ENCODE measurements at regions not wholly inside any gene's neighbourhood (a gene's known extent, or its start where the extent isn't known, plus 50 kb on each side); places are given as distances from the start of the nearest gene placed in this dataset.

DNA sequence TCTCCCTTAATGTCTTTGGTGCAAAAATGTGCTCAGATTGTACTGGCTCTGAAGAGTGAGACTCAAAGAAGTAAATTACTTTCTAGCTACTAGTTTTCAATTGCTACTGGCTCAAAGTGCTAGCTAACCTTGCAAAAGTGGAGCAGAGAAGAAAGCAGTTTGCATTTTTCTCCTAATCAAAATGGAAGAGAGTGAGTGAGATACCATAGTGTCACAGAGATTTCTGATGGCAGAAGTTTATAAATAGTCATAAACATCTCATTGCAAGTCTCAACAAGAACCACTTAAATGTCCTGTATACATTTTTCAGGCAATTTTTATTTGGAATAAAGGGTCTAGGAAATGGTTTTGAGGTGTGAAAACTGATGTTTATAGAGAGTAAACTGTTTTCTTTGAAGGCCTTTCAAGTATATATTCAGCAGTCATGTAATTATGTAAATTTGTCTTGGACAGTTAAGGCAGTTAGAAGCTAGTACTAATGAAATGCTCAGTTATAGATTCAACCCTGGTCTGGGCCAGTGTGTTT, 237.7 kb upstream of the GOLIM4 start:
- Histone ChIP-seq H3K27ac (ENCODE audit: low read depth in 1 of 2, low read length in 1 of 2) (no peak overlapping the region), H3K9me3 (ENCODE audit: control insufficient read depth in 2 of 2, insufficient read depth in 1 of 2, low read length in 1 of 2) (no peaks in the 10 kb centered on the region), H3K36me3 (ENCODE audit: control insufficient read depth in 2 of 2, insufficient read depth in 2 of 2, low read length in 1 of 2) (no peaks in the 10 kb centered on the region), H3K4me3 (ENCODE audit: low read length in 2 of 2) (no peak overlapping the region), H3K4me1 (ENCODE audit: control insufficient read depth in 2 of 2, insufficient read depth in 2 of 2, low read length in 2 of 2) (no peaks in the 10 kb centered on the region), H3K27me3 (ENCODE audit: control insufficient read depth in 2 of 2, insufficient read depth in 1 of 2, low read length in 1 of 2) (no peaks in the 10 kb centered on the region)
- DNase-seq (ENCODE audit: low read depth in 6 of 9, low spot score in 9 of 9): no peak

DNA sequence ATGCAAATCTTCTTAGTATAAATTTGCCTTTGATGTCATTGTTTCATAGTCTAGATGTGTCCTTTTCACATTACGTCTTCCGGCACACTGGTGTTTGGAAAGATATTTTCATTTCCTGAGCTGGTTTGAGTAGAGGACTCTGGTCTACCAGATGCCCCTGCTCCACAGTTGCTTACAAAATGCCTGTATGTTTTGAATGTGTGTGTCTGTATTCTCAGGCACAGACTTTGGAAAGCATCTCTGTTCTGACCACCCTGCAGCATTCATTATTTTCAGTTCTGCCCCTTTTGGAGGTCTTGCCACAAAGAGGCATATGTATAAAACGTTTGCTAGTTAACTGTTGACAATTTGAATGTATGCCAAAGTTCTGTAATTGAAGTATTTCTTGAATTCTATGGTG, 236.0 kb upstream of the GOLIM4 start:
- WGBS: 92% methylated on average over 3 of the region's 3 CpGs
- Histone ChIP-seq H3K36me3 (ENCODE audit: control insufficient read depth in 2 of 2, insufficient read depth in 2 of 2, low read length in 1 of 2) (no peaks in the 10 kb centered on the region), H3K27ac (ENCODE audit: low read depth in 1 of 2, low read length in 1 of 2) (no peak overlapping the region), H3K4me1 (ENCODE audit: control insufficient read depth in 2 of 2, insufficient read depth in 2 of 2, low read length in 2 of 2) (no peaks in the 10 kb centered on the region), H3K4me3 (ENCODE audit: low read length in 2 of 2) (no peak overlapping the region), H3K27me3 (ENCODE audit: control insufficient read depth in 2 of 2, insufficient read depth in 1 of 2, low read length in 1 of 2) (no peaks in the 10 kb centered on the region), H3K9me3 (ENCODE audit: control insufficient read depth in 2 of 2, insufficient read depth in 1 of 2, low read length in 1 of 2) (no peaks in the 10 kb centered on the region)
- DNase-seq (ENCODE audit: low read depth in 6 of 9, low spot score in 9 of 9): no peak

DNA sequence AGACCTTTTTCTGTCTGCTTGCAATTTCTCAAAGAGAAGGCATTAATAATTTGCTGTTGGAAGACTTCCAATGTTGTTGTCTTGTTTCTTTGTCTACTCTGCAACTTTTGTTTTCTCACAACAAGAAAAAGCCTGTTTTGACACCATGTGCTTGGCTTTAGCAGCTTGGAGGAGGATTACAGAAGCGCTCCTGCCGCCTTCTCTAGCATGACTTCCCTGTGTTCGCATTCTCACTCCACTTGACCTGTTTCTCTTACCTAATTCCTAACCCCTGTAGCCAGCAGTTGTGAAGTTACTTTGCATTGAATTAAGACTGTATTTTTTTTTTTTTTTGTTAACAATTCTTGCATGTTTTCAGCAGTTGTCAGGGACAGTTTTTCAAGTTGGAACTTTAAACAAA, 235.3 kb upstream of the GOLIM4 start:
- no peaks in the 10 kb centered on the region for H3K27me3 ChIP-seq (ENCODE audit: control insufficient read depth in 2 of 2, insufficient read depth in 1 of 2, low read length in 1 of 2)
- H3K4me3 ChIP-seq (ENCODE audit: low read length in 2 of 2): no peak overlapping the region
- DNase-seq (ENCODE audit: low read depth in 6 of 9, low spot score in 9 of 9): no peak
- H3K4me1 ChIP-seq (ENCODE audit: control insufficient read depth in 2 of 2, insufficient read depth in 2 of 2, low read length in 2 of 2): no peaks in the 10 kb centered on the region
- no peak overlapping the region for H3K27ac ChIP-seq (ENCODE audit: low read depth in 1 of 2, low read length in 1 of 2)
- no peaks in the 10 kb centered on the region for H3K9me3 ChIP-seq (ENCODE audit: control insufficient read depth in 2 of 2, insufficient read depth in 1 of 2, low read length in 1 of 2)
- no peaks in the 10 kb centered on the region for H3K36me3 ChIP-seq (ENCODE audit: control insufficient read depth in 2 of 2, insufficient read depth in 2 of 2, low read length in 1 of 2)
- WGBS: 98% methylated on average over 3 of the region's 3 CpGs

DNA sequence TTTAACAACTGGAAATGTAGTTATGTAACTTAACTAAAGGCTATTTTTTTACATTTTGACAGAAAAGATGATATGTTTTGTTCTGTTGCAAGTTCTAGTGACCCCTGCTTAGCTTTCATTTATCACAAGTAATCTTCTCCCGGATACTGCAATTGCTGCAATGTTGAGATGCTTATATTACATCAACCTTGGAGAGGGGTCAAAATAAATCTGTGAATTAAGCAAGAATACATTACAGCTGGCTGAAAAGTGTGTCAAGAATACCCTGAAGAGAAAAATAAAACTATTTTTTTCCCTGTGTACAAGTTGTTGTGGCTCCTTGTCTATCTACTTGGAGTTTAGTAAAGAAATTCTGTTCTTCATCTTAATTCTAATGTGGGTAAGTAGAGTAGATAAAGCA, 232.1 kb upstream of the GOLIM4 start:
- Histone ChIP-seq H3K4me1 (ENCODE audit: control insufficient read depth in 2 of 2, insufficient read depth in 2 of 2, low read length in 2 of 2) (no peaks in the 10 kb centered on the region), H3K27me3 (ENCODE audit: control insufficient read depth in 2 of 2, insufficient read depth in 1 of 2, low read length in 1 of 2) (no peaks in the 10 kb centered on the region), H3K9me3 (ENCODE audit: control insufficient read depth in 2 of 2, insufficient read depth in 1 of 2, low read length in 1 of 2) (no peaks in the 10 kb centered on the region), H3K36me3 (ENCODE audit: control insufficient read depth in 2 of 2, insufficient read depth in 2 of 2, low read length in 1 of 2) (no peaks in the 10 kb centered on the region), H3K4me3 (ENCODE audit: low read length in 2 of 2) (no peak overlapping the region), H3K27ac (ENCODE audit: low read depth in 1 of 2, low read length in 1 of 2) (no peak overlapping the region)
- DNase-seq (ENCODE audit: low read depth in 6 of 9, low spot score in 9 of 9): no peak
- WGBS: 90% methylated on average over 1 of the region's 1 CpG

DNA sequence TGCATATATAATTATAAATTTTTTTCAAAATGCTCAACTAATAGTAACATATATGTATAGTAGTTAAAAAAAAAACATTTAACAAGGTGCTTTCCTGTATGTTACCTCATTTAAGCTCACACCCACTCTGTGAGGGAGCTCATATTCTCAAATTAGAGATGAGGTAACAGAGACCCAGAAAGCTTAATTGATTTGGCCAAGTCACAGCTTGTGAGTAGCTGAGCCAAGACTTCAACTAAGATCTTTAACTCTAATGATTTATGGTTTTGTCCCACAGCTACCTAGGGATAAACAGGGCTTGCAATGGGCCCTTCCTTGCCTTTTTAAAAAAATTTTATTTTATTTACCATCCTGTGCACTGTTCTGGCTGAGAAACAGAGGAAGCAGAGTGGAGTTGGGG, 230.0 kb upstream of the GOLIM4 start:
- no peak for DNase-seq (ENCODE audit: low read depth in 6 of 9, low spot score in 9 of 9)
- no peaks in the 10 kb centered on the region for H3K27me3 ChIP-seq (ENCODE audit: control insufficient read depth in 2 of 2, insufficient read depth in 1 of 2, low read length in 1 of 2)
- no peaks in the 10 kb centered on the region for H3K36me3 ChIP-seq (ENCODE audit: control insufficient read depth in 2 of 2, insufficient read depth in 2 of 2, low read length in 1 of 2)
- H3K27ac ChIP-seq (ENCODE audit: low read depth in 1 of 2, low read length in 1 of 2): no peak overlapping the region
- H3K9me3 ChIP-seq (ENCODE audit: control insufficient read depth in 2 of 2, insufficient read depth in 1 of 2, low read length in 1 of 2): no peaks in the 10 kb centered on the region
- H3K4me3 ChIP-seq (ENCODE audit: low read length in 2 of 2): no peak overlapping the region
- no peaks in the 10 kb centered on the region for H3K4me1 ChIP-seq (ENCODE audit: control insufficient read depth in 2 of 2, insufficient read depth in 2 of 2, low read length in 2 of 2)

DNA sequence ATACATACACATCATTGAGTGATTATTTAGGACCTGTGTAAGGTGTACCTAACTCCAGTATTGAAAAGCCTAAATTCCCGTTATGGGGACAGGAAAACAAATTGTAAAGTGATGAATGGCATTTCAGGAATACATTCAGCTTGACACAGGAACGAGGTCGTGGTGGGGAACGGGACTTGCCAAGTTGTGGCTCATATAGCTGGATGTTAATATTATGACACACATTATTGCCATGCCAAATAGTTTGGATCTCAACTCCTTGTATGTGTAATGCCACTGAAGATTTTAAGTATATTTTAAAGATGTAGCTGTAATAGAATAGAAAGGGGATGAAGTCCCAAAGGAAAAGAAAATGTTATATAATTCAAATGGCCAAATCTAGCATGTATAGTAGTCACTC, 227.2 kb upstream of the GOLIM4 start:
- Histone ChIP-seq H3K27me3 (ENCODE audit: control insufficient read depth in 2 of 2, insufficient read depth in 1 of 2, low read length in 1 of 2) (no peaks in the 10 kb centered on the region), H3K4me3 (ENCODE audit: low read length in 2 of 2) (no peak overlapping the region), H3K4me1 (ENCODE audit: control insufficient read depth in 2 of 2, insufficient read depth in 2 of 2, low read length in 2 of 2) (no peaks in the 10 kb centered on the region), H3K9me3 (ENCODE audit: control insufficient read depth in 2 of 2, insufficient read depth in 1 of 2, low read length in 1 of 2) (no peaks in the 10 kb centered on the region), H3K36me3 (ENCODE audit: control insufficient read depth in 2 of 2, insufficient read depth in 2 of 2, low read length in 1 of 2) (no peaks in the 10 kb centered on the region), H3K27ac (ENCODE audit: low read depth in 1 of 2, low read length in 1 of 2) (no peak overlapping the region)
- DNase-seq (ENCODE audit: low read depth in 6 of 9, low spot score in 9 of 9): no peak
- 85% methylated on average over 4 of the region's 4 CpGs for WGBS

DNA sequence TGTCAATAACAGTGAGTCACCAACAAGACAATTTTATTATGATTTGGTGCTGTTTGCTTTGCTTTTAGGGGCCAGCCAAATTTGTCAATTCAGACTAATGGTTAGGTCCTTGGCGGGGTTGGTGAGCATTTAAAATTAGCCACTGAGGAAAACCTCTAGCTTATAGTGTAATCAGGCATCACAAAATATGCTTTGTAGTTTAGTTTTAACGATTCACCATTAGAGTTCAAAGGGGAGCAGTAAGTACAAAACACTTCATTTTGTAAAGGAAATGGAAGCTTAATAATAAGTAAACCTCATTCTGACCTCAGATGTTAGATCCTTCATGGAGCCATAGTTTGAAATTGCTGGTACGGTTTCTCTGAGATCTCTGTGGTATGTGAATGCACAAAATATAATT, 218.4 kb upstream of the GOLIM4 start:
- Histone ChIP-seq H3K4me3 (ENCODE audit: low read length in 2 of 2) (no peak overlapping the region), H3K36me3 (ENCODE audit: control insufficient read depth in 2 of 2, insufficient read depth in 2 of 2, low read length in 1 of 2) (no peaks in the 10 kb centered on the region), H3K4me1 (ENCODE audit: control insufficient read depth in 2 of 2, insufficient read depth in 2 of 2, low read length in 2 of 2) (no peaks in the 10 kb centered on the region), H3K27me3 (ENCODE audit: control insufficient read depth in 2 of 2, insufficient read depth in 1 of 2, low read length in 1 of 2) (no peaks in the 10 kb centered on the region), H3K9me3 (ENCODE audit: control insufficient read depth in 2 of 2, insufficient read depth in 1 of 2, low read length in 1 of 2) (no peaks in the 10 kb centered on the region), H3K27ac (ENCODE audit: low read depth in 1 of 2, low read length in 1 of 2) (no peak overlapping the region)
- DNase-seq (ENCODE audit: low read depth in 6 of 9, low spot score in 9 of 9): no peak
- WGBS: 97% methylated on average over 3 of the region's 3 CpGs

DNA sequence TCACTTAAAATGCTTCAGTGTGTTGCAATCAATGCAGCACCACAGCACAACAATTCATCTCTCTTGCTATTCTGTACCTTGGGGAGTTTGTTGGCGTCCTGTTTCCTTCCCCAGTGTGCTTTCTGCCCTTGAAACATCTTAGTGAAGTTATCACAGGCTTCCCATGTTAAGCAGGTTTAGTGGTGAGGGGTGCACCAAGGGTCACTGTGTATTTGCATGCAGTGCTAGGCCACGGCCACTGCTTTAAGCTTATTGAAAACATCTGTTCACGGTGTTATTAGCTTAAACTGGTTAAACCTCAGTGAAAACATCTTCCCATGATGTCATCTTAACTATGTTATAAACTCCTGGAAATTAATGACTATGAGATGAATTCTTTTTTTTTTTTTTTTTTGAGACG, 217.3 kb upstream of the GOLIM4 start:
- Histone ChIP-seq H3K4me1 (ENCODE audit: control insufficient read depth in 2 of 2, insufficient read depth in 2 of 2, low read length in 2 of 2) (no peaks in the 10 kb centered on the region), H3K27ac (ENCODE audit: low read depth in 1 of 2, low read length in 1 of 2) (no peak overlapping the region), H3K4me3 (ENCODE audit: low read length in 2 of 2) (no peak overlapping the region), H3K27me3 (ENCODE audit: control insufficient read depth in 2 of 2, insufficient read depth in 1 of 2, low read length in 1 of 2) (no peaks in the 10 kb centered on the region), H3K36me3 (ENCODE audit: control insufficient read depth in 2 of 2, insufficient read depth in 2 of 2, low read length in 1 of 2) (no peaks in the 10 kb centered on the region), H3K9me3 (ENCODE audit: control insufficient read depth in 2 of 2, insufficient read depth in 1 of 2, low read length in 1 of 2) (no peaks in the 10 kb centered on the region)
- WGBS: 94% methylated on average over 4 of the region's 4 CpGs
- no peak for DNase-seq (ENCODE audit: low read depth in 6 of 9, low spot score in 9 of 9)

DNA sequence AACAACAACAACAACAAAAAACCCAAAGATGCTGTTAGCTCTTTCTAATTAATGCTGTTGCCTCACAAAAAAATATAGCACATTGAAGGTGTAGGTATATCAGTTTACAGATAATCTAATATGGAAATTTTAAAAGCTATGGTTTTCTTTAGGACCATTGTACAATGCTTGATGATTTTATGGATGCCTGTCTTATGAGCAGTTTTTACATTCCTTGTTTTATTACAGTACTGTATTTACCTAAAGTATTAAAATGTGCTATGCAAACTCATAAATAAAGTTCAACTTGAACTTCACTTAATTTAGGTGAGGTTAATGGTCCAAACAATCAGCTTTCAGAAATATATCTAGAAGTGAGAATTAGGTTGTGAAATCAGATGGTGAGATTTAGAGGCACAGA, 212.2 kb upstream of the GOLIM4 start:
- no peaks in the 10 kb centered on the region for H3K27me3 ChIP-seq (ENCODE audit: control insufficient read depth in 2 of 2, insufficient read depth in 1 of 2, low read length in 1 of 2)
- H3K36me3 ChIP-seq (ENCODE audit: control insufficient read depth in 2 of 2, insufficient read depth in 2 of 2, low read length in 1 of 2): no peaks in the 10 kb centered on the region
- no peak overlapping the region for H3K4me3 ChIP-seq (ENCODE audit: low read length in 2 of 2)
- no peak overlapping the region for H3K27ac ChIP-seq (ENCODE audit: low read depth in 1 of 2, low read length in 1 of 2)
- DNase-seq (ENCODE audit: low read depth in 6 of 9, low spot score in 9 of 9): no peak
- peaks cover 0 to 3% of the 10 kb centered on the region in 2 donors for H3K9me3 ChIP-seq (ENCODE audit: control insufficient read depth in 2 of 2, insufficient read depth in 1 of 2, low read length in 1 of 2)
- H3K4me1 ChIP-seq (ENCODE audit: control insufficient read depth in 2 of 2, insufficient read depth in 2 of 2, low read length in 2 of 2): no peaks in the 10 kb centered on the region

DNA sequence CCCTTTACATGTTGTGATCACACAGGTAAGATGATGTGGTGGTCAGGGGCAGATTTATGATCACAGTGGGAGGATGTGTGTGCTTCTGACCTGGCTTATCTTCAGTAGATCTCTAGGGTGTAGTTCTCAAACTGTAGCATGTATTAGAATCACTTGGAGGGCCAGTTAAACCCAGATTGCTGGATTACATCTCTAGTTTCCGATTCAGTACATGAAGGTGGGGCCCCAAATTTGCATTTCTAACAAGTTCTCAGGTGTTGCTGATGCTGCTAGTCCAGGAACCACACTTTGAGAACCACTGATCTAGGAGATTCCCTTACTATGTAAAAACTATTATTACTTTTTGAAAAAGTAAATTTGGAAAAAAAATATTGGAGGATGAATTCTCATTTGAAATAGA, 199.3 kb upstream of the GOLIM4 start:
- 81% methylated on average over 1 of the region's 1 CpG for WGBS
- DNase-seq (ENCODE audit: low read depth in 6 of 9, low spot score in 9 of 9): no peak
- Histone ChIP-seq H3K4me3 (ENCODE audit: low read length in 2 of 2) (no peak overlapping the region), H3K27ac (ENCODE audit: low read depth in 1 of 2, low read length in 1 of 2) (no peak overlapping the region), H3K27me3 (ENCODE audit: control insufficient read depth in 2 of 2, insufficient read depth in 1 of 2, low read length in 1 of 2) (no peaks in the 10 kb centered on the region), H3K9me3 (ENCODE audit: control insufficient read depth in 2 of 2, insufficient read depth in 1 of 2, low read length in 1 of 2) (no peaks in the 10 kb centered on the region), H3K4me1 (ENCODE audit: control insufficient read depth in 2 of 2, insufficient read depth in 2 of 2, low read length in 2 of 2) (no peaks in the 10 kb centered on the region), H3K36me3 (ENCODE audit: control insufficient read depth in 2 of 2, insufficient read depth in 2 of 2, low read length in 1 of 2) (no peaks in the 10 kb centered on the region)

Measured in thymus (tissue), 11 donors.